IMR-90 (cell line): ENCODE measurements at regions not wholly inside any gene's neighbourhood (a gene's known extent, or its start where the extent isn't known, plus 50 kb on each side); places are given as distances from the start of the nearest gene placed in this dataset.

Source experiments
- CEBPB ChIP-seq: IDR thresholded peaks from 2 replicates; pipeline ENCODE4 v1.6.1; 2012; ENCODE audit warnings: low read depth, low read length, improper control_type of control experiment
- CHD1 ChIP-seq: IDR thresholded peaks from 2 replicates; pipeline ENCODE4 v1.6.1; 2012; ENCODE audit warnings: low read depth, low read length, improper control_type of control experiment
- CTCF ChIP-seq: conservative IDR thresholded peaks from 2 replicates; pipeline ENCODE4 v1.5.1; 2012; ENCODE audit warnings: mild to moderate bottlenecking, low read depth, low read length, improper control_type of control experiment
- FOS ChIP-seq: fragments of 150-350 bp; IDR thresholded peaks from 2 replicates; pipeline ENCODE4 v1.6.1; 2016; ENCODE audit warnings: low read depth, low read length
- MAFK ChIP-seq: IDR thresholded peaks from 2 replicates; pipeline ENCODE4 v1.6.1; 2012; ENCODE audit warnings: low read depth, low read length, improper control_type of control experiment
- NFE2L2 ChIP-seq: fragments of 150-350 bp; IDR thresholded peaks from 2 replicates; pipeline ENCODE4 v1.6.1; 2016; ENCODE audit warnings: low read depth, mild to moderate bottlenecking, low read length
- POLR2A ChIP-seq: IDR thresholded peaks from 2 replicates; pipeline ENCODE4 v1.6.1; 2012; ENCODE audit warnings: mild to moderate bottlenecking, low read depth, low read length
- RFX5 ChIP-seq: IDR thresholded peaks from 2 replicates; pipeline ENCODE4 v1.8.0; 2012; ENCODE audit warnings: low read depth, mild to moderate bottlenecking, low read length, moderate library complexity
- SMC3 ChIP-seq: fragments of 150-350 bp; IDR thresholded peaks from 2 replicates; pipeline ENCODE4 v1.6.1; 2016; ENCODE audit warnings: low read depth, mild to moderate bottlenecking, antibody characterized with exemption, low read length, moderate library complexity

- TF ChIP-seq CTCF (no peak), CHD1 (no peak), RFX5 (no peak), SMC3 (no peak), CEBPB (no peak), MAFK (no peak), NFE2L2 (no peak), FOS (no peak), POLR2A (no peak)
These were observed 304.9 kb downstream of the IPMK start for GRCh38 chr10:57962839-57963238.
